AG04450 (cell line): ENCODE measurements at regions not wholly inside any gene's neighbourhood (a gene's known extent, or its start where the extent isn't known, plus 50 kb on each side); places are given as distances from the start of the nearest gene placed in this dataset.

ENCODE experiments used
- CTCF ChIA-PET: fragments of 300-600, 350-600 bp; formaldehyde crosslinking; extraction: SDS; loops from one replicate; lab custom pipeline; 2022; ENCODE audit warnings: antibody characterized with exemption, inconsistent platforms; lab: Charles Lee
- POLR2A ChIA-PET: fragments of 350-600 bp; formaldehyde crosslinking; extraction: SDS; loops from one replicate; lab custom pipeline; 2021; ENCODE audit warnings: antibody characterized with exemption, inconsistent platforms; lab: Yijun Ruan, JAX
- DNase-seq: peaks from one replicate; pipeline ENCODE4 v3.0.0-alpha.2; 2011; ENCODE audit warnings: low read depth, low spot score
- H3K27ac ChIP-seq: one replicate; pipeline ENCODE4 v1.5.1; 2012; ENCODE audit warnings: low read depth, low read length, control low read depth
- H3K27me3 ChIP-seq: one replicate; pipeline ENCODE4 v1.6.0; 2012; ENCODE audit warnings: low read length; ENCODE audit not compliant: control insufficient read depth, insufficient read depth
- H3K4me3 ChIP-seq: 2 replicates; pipeline ENCODE4 v1.5.1; 2011; ENCODE audit warnings: mild to moderate bottlenecking, low read depth, low read length, control low read depth
- H3K9me3 ChIP-seq: 2 replicates; pipeline ENCODE4 v1.5.1; 2012; ENCODE audit warnings: low read length; ENCODE audit not compliant: control insufficient read depth, insufficient read depth
- CTCF ChIP-seq: IDR thresholded peaks from 2 replicates; pipeline ENCODE4 v1.5.1; 2011; ENCODE audit warnings: low read depth, low read length, control low read depth, inconsistent platforms

GRCh38 chr1:30336550-30337323 lies 386.6 kb downstream of the MATN1 start:
- Histone ChIP-seq H3K4me3 (no peak overlapping the region), H3K27me3 (no peaks in the 10 kb centered on the region), H3K9me3 (no peaks in the 10 kb centered on the region), H3K27ac (no peak overlapping the region)
- CTCF ChIA-PET = no interaction called here
- POLR2A ChIA-PET = no interaction called here
- TF ChIP-seq CTCF = no peak
- no peak for DNase-seq

GRCh38 chr1:30335997-30336390 lies 387.4 kb downstream of the MATN1 start:
- Histone ChIP-seq H3K27ac (no peak overlapping the region), H3K4me3 (no peak overlapping the region), H3K27me3 (no peaks in the 10 kb centered on the region), H3K9me3 (no peaks in the 10 kb centered on the region)
- CTCF ChIA-PET = no interaction called here
- POLR2A ChIA-PET = no interaction called here
- no peak for TF ChIP-seq CTCF
- DNase-seq = no peak

GRCh38 chr1:30335389-30335996 lies 387.9 kb downstream of the MATN1 start:
- no peak for TF ChIP-seq CTCF
- POLR2A ChIA-PET = no interaction called here
- CTCF ChIA-PET = no interaction called here
- Histone ChIP-seq H3K4me3 (no peak overlapping the region), H3K9me3 (no peaks in the 10 kb centered on the region), H3K27me3 (no peaks in the 10 kb centered on the region), H3K27ac (no peak overlapping the region)
- no peak for DNase-seq

GRCh38 chr1:30334767-30335166 lies 388.6 kb downstream of the MATN1 start:
- Histone ChIP-seq H3K27ac (no peak overlapping the region), H3K9me3 (no peaks in the 10 kb centered on the region), H3K4me3 (no peak overlapping the region), H3K27me3 (no peaks in the 10 kb centered on the region)
- CTCF ChIA-PET = no interaction called here
- TF ChIP-seq CTCF = no peak
- POLR2A ChIA-PET = no interaction called here
- no peak for DNase-seq
